Smooth muscle cell (in vitro differentiated cells): ENCODE measurements at regions not wholly inside any gene's neighbourhood (a gene's known extent, or its start where the extent isn't known, plus 50 kb on each side); places are given as distances from the start of the nearest gene placed in this dataset.

ENCODE experiments used
- DNase-seq: peaks from one replicate; lab custom pipeline; 2025; ENCODE audit not compliant: unreplicated experiment; lab: John Stamatoyannopoulos, UW
- H2AFZ ChIP-seq: fragments of 200-600 bp; sonication (generic); 2 replicates; pipeline ENCODE4 v1.6.0; 2016; ENCODE audit warnings: antibody characterized with exemption, low read depth, mild to moderate bottlenecking
- H3F3A ChIP-seq: fragments of 200-600 bp; sonication (generic); 2 replicates; pipeline ENCODE4 v1.6.0; 2017; ENCODE audit warnings: antibody characterized with exemption, low read depth
- H3K27ac ChIP-seq: fragments of 200-600 bp; sonication (generic); 2 replicates; pipeline ENCODE4 v1.5.1; 2016; ENCODE audit warnings: low read depth, mild to moderate bottlenecking
- H3K27me3 ChIP-seq: fragments of 200-600 bp; sonication (generic); 2 replicates; pipeline ENCODE4 v1.6.1; 2016; ENCODE audit warnings: low read depth, mild to moderate bottlenecking
- H3K36me3 ChIP-seq: fragments of 200-600 bp; sonication (generic); 2 replicates; pipeline ENCODE4 v1.5.1; 2016; ENCODE audit warnings: low read depth
- H3K4me1 ChIP-seq: fragments of 200-600 bp; sonication (generic); 2 replicates; pipeline ENCODE4 v1.5.1; 2016; ENCODE audit warnings: low read depth
- H3K4me2 ChIP-seq: fragments of 200-600 bp; sonication (generic); 2 replicates; pipeline ENCODE4 v1.6.0; 2016; ENCODE audit warnings: mild to moderate bottlenecking
- H3K4me3 ChIP-seq: fragments of 200-600 bp; sonication (generic); 2 replicates; pipeline ENCODE4 v1.5.1; 2016; ENCODE audit warnings: mild to moderate bottlenecking
- H3K79me2 ChIP-seq: fragments of 200-600 bp; sonication (generic); 2 replicates; pipeline ENCODE4 v1.6.0; 2016; ENCODE audit warnings: low read depth, mild to moderate bottlenecking
- H3K9ac ChIP-seq: fragments of 200-600 bp; sonication (generic); 2 replicates; pipeline ENCODE4 v1.6.0; 2016; ENCODE audit warnings: low read depth
- H3K9me3 ChIP-seq: fragments of 200-600 bp; sonication (generic); replicated peaks from 2 replicates; pipeline ENCODE4 v1.5.1; 2016; ENCODE audit warnings: low read depth
- H4K20me1 ChIP-seq: fragments of 200-600 bp; sonication (generic); 2 replicates; pipeline ENCODE4 v1.6.0; 2016; ENCODE audit warnings: low read depth
- WGBS: methylation state at CpG from one replicate; pipeline ENCODE4 v1.1.7; 2016; ENCODE audit warnings: low lambda C conversion rate; 5-methylcytosine and 5-hydroxymethylcytosine counted together
- TF ChIP-seq, protein P1 (sequence below): fragments of 200-600 bp; sonication (generic); IDR thresholded peaks from 2 replicates; pipeline ENCODE4 v1.5.1; 2017; ENCODE audit warnings: borderline replicate concordance, mild to moderate bottlenecking, antibody characterized with exemption; ENCODE audit not compliant: insufficient read depth, poor library complexity, severe bottlenecking

DNA sequence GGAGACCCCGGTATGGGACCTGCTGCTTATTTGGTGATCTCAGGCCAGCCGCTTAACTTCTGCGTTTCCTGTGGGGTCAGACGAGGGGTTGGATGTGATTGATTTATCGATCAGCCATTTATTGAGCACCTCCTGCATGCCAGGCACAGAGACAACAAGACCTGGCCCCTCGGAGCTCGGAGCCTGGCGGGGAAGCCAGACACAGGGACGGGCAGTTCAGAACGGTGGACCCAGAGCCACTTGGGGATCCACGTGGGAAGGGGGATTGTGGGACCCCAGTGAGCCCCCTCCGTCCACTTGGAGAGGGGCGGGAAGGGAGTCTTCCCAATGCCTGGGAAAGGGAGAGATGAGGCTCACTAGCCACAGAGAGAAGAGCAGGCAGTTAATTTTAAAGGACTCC is 84.7 kb upstream of the CIBAR2 start:
- H3F3A ChIP-seq, result peaks cover 11% of the 10 kb centered on the region
- H3K4me3 ChIP-seq, result no peak overlapping the region
- 95% methylated on average over 13 of the region's 13 CpGs for WGBS
- no peak for DNase-seq
- H3K4me1 ChIP-seq, result peaks cover 6% of the 10 kb centered on the region
- H3K27ac ChIP-seq, result no peak overlapping the region
- no peak overlapping the region for H3K9ac ChIP-seq
- no peaks in the 10 kb centered on the region for H3K36me3 ChIP-seq
- H2AFZ ChIP-seq, result no peak overlapping the region
- no peaks in the 10 kb centered on the region for H3K9me3 ChIP-seq
- H3K27me3 ChIP-seq, result no peaks in the 10 kb centered on the region
- H4K20me1 ChIP-seq, result peaks cover 6% of the 10 kb centered on the region
- peaks cover 59% of the 10 kb centered on the region for H3K79me2 ChIP-seq
- TF ChIP-seq, protein P1, sequence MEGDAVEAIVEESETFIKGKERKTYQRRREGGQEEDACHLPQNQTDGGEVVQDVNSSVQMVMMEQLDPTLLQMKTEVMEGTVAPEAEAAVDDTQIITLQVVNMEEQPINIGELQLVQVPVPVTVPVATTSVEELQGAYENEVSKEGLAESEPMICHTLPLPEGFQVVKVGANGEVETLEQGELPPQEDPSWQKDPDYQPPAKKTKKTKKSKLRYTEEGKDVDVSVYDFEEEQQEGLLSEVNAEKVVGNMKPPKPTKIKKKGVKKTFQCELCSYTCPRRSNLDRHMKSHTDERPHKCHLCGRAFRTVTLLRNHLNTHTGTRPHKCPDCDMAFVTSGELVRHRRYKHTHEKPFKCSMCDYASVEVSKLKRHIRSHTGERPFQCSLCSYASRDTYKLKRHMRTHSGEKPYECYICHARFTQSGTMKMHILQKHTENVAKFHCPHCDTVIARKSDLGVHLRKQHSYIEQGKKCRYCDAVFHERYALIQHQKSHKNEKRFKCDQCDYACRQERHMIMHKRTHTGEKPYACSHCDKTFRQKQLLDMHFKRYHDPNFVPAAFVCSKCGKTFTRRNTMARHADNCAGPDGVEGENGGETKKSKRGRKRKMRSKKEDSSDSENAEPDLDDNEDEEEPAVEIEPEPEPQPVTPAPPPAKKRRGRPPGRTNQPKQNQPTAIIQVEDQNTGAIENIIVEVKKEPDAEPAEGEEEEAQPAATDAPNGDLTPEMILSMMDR, result no peak
- H3K4me2 ChIP-seq, result no peak overlapping the region

GRCh38 chr16:85197611-85198566 is 85.6 kb upstream of the CIBAR2 start:
- Histone ChIP-seq H3K79me2 (peaks cover 51% of the 10 kb centered on the region), H3K9ac (no peak overlapping the region), H3K27me3 (no peaks in the 10 kb centered on the region), H3K4me3 (no peak overlapping the region), H3K9me3 (no peaks in the 10 kb centered on the region), H4K20me1 (peaks cover 6% of the 10 kb centered on the region), H3F3A (peaks cover 11% of the 10 kb centered on the region), H3K36me3 (no peaks in the 10 kb centered on the region), H3K4me1 (peaks cover 15% of the 10 kb centered on the region), H2AFZ (no peak overlapping the region), H3K27ac (peak overlapping the region; percentile 38), H3K4me2 (no peak overlapping the region)
- TF ChIP-seq, protein P1, result no peak
- 88% methylated on average over 22 of the region's 22 CpGs for WGBS
- DNase-seq, result no peak

GRCh38 chr16:85199069-85199725 is 86.9 kb upstream of the CIBAR2 start:
- H2AFZ ChIP-seq, result no peak overlapping the region
- H3K9me3 ChIP-seq, result no peaks in the 10 kb centered on the region
- peaks cover 43% of the 10 kb centered on the region for H3K79me2 ChIP-seq
- H4K20me1 ChIP-seq, result no peaks in the 10 kb centered on the region
- peak overlapping the region; percentile 38 for H3K27ac ChIP-seq
- H3K36me3 ChIP-seq, result no peaks in the 10 kb centered on the region
- DNase-seq, result no peak
- H3F3A ChIP-seq, result peaks cover 22% of the 10 kb centered on the region
- no peaks in the 10 kb centered on the region for H3K27me3 ChIP-seq
- H3K4me3 ChIP-seq, result no peak overlapping the region
- H3K9ac ChIP-seq, result no peak overlapping the region
- TF ChIP-seq, protein P1, result no peak
- H3K4me2 ChIP-seq, result peak overlapping the region; percentile 35
- H3K4me1 ChIP-seq, result peaks cover 21% of the 10 kb centered on the region
- 56% methylated on average over 21 of the region's 21 CpGs for WGBS
